HEK293 (cell line): ENCODE measurements at regions not wholly inside any gene's neighbourhood (a gene's known extent, or its start where the extent isn't known, plus 50 kb on each side); places are given as distances from the start of the nearest gene placed in this dataset.

Experiments used
- CTCF ChIA-PET: fragments of 350-600 bp; formaldehyde crosslinking; extraction: SDS; loops from one replicate; lab custom pipeline; 2021; ENCODE audit warnings: antibody characterized with exemption; lab: Yijun Ruan, JAX
- POLR2A ChIA-PET: fragments of 300-600 bp; formaldehyde crosslinking; extraction: SDS; loops from one replicate; lab custom pipeline; 2020; ENCODE audit warnings: antibody characterized with exemption, inconsistent platforms; lab: Yijun Ruan, JAX
- H3K27ac ChIP-seq: fragments of 200-500 bp; sonication (Bioruptor generic); 2 replicates; pipeline ENCODE4 v1.5.1; 2014; ENCODE audit warnings: low read depth, low read length, control low read depth, inconsistent platforms; ENCODE audit errors: extremely low read depth
- H3K36me3 ChIP-seq, 2 experiments: fragments of 200-500 bp in 1 of 2; sonication (Bioruptor generic) in 1 of 2; 1 replicate in 1 of 2; 2 replicates in 1 of 2; pipeline ENCODE4 v1.5.1; 2014 to 2017; ENCODE audit warnings: inconsistent platforms in 2 of 2, low read length in 2 of 2; ENCODE audit not compliant: control insufficient read depth in 2 of 2, insufficient read depth in 1 of 2
- H3K4me1 ChIP-seq: fragments of 200-500 bp; sonication (Bioruptor generic); 2 replicates; pipeline ENCODE4 v1.5.1; 2014; ENCODE audit warnings: mild to moderate bottlenecking, low read length, inconsistent platforms; ENCODE audit not compliant: control insufficient read depth, insufficient read depth
- H3K4me3 ChIP-seq: 2 replicates; pipeline ENCODE4 v1.5.1; 2011; ENCODE audit warnings: low read depth, mild to moderate bottlenecking, control low read depth, low read length, moderate library complexity
- H3K9me3 ChIP-seq: fragments of 200-500 bp; sonication (Bioruptor generic); 2 replicates; pipeline ENCODE4 v1.5.1; 2014; ENCODE audit warnings: low read depth, low read length, inconsistent platforms; ENCODE audit not compliant: control insufficient read depth, insufficient read depth
- AEBP2 ChIP-seq: fragments of 450-650 bp; formaldehyde crosslinking; IDR thresholded peaks from 2 replicates; pipeline ENCODE4 v1.5.1; 2016; ENCODE audit warnings: missing biosample characterization, missing genetic modification characterization, borderline replicate concordance
- GLI2 ChIP-seq: fragments of 450-650 bp; formaldehyde crosslinking; IDR thresholded peaks from 2 replicates; pipeline ENCODE4; 2017; ENCODE audit warnings: missing biosample characterization, missing genetic modification characterization, low read depth, borderline replicate concordance
- HOXA7 ChIP-seq: sonication (generic); formaldehyde crosslinking; IDR thresholded peaks from 2 replicates; pipeline ENCODE4 v1.8.1; 2022; ENCODE audit warnings: missing genetic modification reagents, borderline replicate concordance
- KLF1 ChIP-seq: fragments of 450-650 bp; formaldehyde crosslinking; IDR thresholded peaks from 2 replicates; pipeline ENCODE4 v1.5.1; 2016; ENCODE audit warnings: missing biosample characterization, missing genetic modification characterization
- KLF8 ChIP-seq: fragments of 450-650 bp; formaldehyde crosslinking; IDR thresholded peaks from 2 replicates; pipeline ENCODE4 v1.5.1; 2016; ENCODE audit warnings: missing biosample characterization, missing genetic modification characterization
- PRDM1 ChIP-seq: fragments of 450-650 bp; formaldehyde crosslinking; IDR thresholded peaks from 2 replicates; pipeline ENCODE4; 2016; ENCODE audit warnings: missing biosample characterization, missing genetic modification characterization
- SP2 ChIP-seq: fragments of 450-650 bp; formaldehyde crosslinking; IDR thresholded peaks from 2 replicates; pipeline ENCODE4 v1.5.1; 2016; ENCODE audit warnings: missing biosample characterization, missing genetic modification characterization
- TRIM28 ChIP-seq: IDR thresholded peaks from 2 replicates; pipeline ENCODE4 v1.6.1; 2011; ENCODE audit warnings: low read length, control low read depth, borderline replicate concordance
- ZNF140 ChIP-seq: fragments of 450-650 bp; formaldehyde crosslinking; IDR thresholded peaks from 2 replicates; pipeline ENCODE4 v1.5.1; 2016; ENCODE audit warnings: missing biosample characterization, missing genetic modification characterization
- ZNF214 ChIP-seq: fragments of 450-650 bp; formaldehyde crosslinking; IDR thresholded peaks from 2 replicates; pipeline ENCODE4 v1.5.1; 2017; ENCODE audit warnings: missing biosample characterization, mild to moderate bottlenecking, missing genetic modification characterization, borderline replicate concordance
- ZNF324 ChIP-seq: fragments of 450-650 bp; formaldehyde crosslinking; IDR thresholded peaks from 2 replicates; pipeline ENCODE4 v1.5.1; 2016; ENCODE audit warnings: missing biosample characterization, missing genetic modification characterization
- ZNF350 ChIP-seq: fragments of 450-650 bp; formaldehyde crosslinking; IDR thresholded peaks from 2 replicates; pipeline ENCODE4 v1.5.0; 2017; ENCODE audit warnings: missing biosample characterization, mild to moderate bottlenecking, missing genetic modification characterization
- ZNF585B ChIP-seq: fragments of 450-650 bp; formaldehyde crosslinking; IDR thresholded peaks from 2 replicates; pipeline ENCODE4 v1.5.1; 2016; ENCODE audit warnings: missing biosample characterization, missing genetic modification characterization
- ZNF600 ChIP-seq: fragments of 450-650 bp; formaldehyde crosslinking; IDR thresholded peaks from 2 replicates; pipeline ENCODE4 v1.5.1; 2016; ENCODE audit warnings: missing biosample characterization, missing genetic modification characterization
- ZNF660 ChIP-seq: fragments of 450-650 bp; IDR thresholded peaks from 2 replicates; pipeline ENCODE4 v1.5.1; 2018; ENCODE audit warnings: missing biosample characterization, mild to moderate bottlenecking, missing genetic modification characterization
- ZNF776 ChIP-seq: fragments of 450-650 bp; formaldehyde crosslinking; IDR thresholded peaks from 2 replicates; pipeline ENCODE4 v1.5.0; 2017; ENCODE audit warnings: missing biosample characterization, missing genetic modification characterization, borderline replicate concordance
- ZNF843 ChIP-seq: fragments of 450-650 bp; formaldehyde crosslinking; IDR thresholded peaks from 2 replicates; pipeline ENCODE4 v1.5.1; 2016; ENCODE audit warnings: missing biosample characterization, missing genetic modification characterization
- TF ChIP-seq, protein P1 (sequence below): fragments of 450-650 bp; formaldehyde crosslinking; IDR thresholded peaks from 2 replicates; pipeline ENCODE4 v1.5.1; 2017; ENCODE audit warnings: missing biosample characterization, mild to moderate bottlenecking, missing genetic modification characterization, moderate library complexity

DNA sequence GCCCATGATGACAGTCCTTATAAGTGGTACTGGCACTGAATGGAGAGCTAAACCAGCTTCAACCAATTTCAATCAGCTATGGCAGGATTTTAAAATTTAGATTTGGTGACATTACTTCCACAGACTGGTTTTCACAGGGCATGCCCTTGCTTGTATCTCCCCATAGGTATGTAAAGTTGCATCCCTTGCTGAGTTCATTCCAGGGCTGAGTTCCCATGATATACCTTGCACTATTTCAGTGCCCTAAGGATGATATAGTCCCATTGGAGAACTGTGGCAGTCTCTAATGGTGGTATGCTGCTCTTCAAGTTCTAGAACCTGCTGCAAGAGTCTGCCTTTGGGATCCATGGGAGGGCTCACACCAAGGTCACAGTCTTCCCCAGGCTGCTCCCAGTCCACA is 232.7 kb upstream of the MOCS1 start:
- Histone ChIP-seq H3K9me3 (no peaks in the 10 kb centered on the region), H3K36me3 (no peaks in the 10 kb centered on the region)
- TF ChIP-seq ZNF350 (tag by site-specific recombination) (no peak), PRDM1 (tag by site-specific recombination) (no peak), HOXA7 (CRISPR knock-in tag) (no peak), ZNF600 (tag by site-specific recombination) (no peak), ZNF140 (tag by site-specific recombination) (no peak), ZNF585B (tag by site-specific recombination) (no peak), ZNF660 (no peak)
- TF ChIP-seq, all 188 proteins: peak for 0
- H3K4me3 ChIP-seq, result no peak overlapping the region
- no peak overlapping the region for H3K27ac ChIP-seq
- no peaks in the 10 kb centered on the region for H3K4me1 ChIP-seq
- CTCF ChIA-PET, result no interaction called here
- POLR2A ChIA-PET, result no interaction called here

GRCh38 chr6:40165036-40165709 is 230.9 kb upstream of the MOCS1 start:
- H3K9me3 ChIP-seq, result no peaks in the 10 kb centered on the region
- no peak overlapping the region for H3K4me3 ChIP-seq
- H3K27ac ChIP-seq, result no peak overlapping the region
- POLR2A ChIA-PET, result no interaction called here
- H3K4me1 ChIP-seq, result no peaks in the 10 kb centered on the region
- H3K36me3 ChIP-seq, result no peaks in the 10 kb centered on the region
- TF ChIP-seq KLF1 (tag by site-specific recombination), result no peak
- no peak for TF ChIP-seq KLF8 (tag by site-specific recombination)
- TF ChIP-seq ZNF324 (tag by site-specific recombination), result no peak
- no peak for TF ChIP-seq ZNF843 (tag by site-specific recombination)
- TF ChIP-seq AEBP2 (tag by site-specific recombination), result no peak
- TF ChIP-seq ZNF214 (tag by site-specific recombination), result no peak
- TF ChIP-seq GLI2 (tag by site-specific recombination), result no peak
- TF ChIP-seq, protein P1, sequence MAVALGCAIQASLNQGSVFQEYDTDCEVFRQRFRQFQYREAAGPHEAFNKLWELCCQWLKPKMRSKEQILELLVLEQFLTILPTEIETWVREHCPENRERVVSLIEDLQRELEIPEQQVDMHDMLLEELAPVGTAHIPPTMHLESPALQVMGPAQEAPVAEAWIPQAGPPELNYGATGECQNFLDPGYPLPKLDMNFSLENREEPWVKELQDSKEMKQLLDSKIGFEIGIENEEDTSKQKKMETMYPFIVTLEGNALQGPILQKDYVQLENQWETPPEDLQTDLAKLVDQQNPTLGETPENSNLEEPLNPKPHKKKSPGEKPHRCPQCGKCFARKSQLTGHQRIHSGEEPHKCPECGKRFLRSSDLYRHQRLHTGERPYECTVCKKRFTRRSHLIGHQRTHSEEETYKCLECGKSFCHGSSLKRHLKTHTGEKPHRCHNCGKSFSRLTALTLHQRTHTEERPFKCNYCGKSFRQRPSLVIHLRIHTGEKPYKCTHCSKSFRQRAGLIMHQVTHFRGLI, result no peak
- TF ChIP-seq ZNF776 (tag by site-specific recombination), result no peak
- TF ChIP-seq, all 188 proteins: peak for 0
- CTCF ChIA-PET, result interaction anchor here (0.6 kb wide), 1 partner anchor 164 kb away, joined by 3 read pairs; no protein-coding TSS in a partner anchor

- TF ChIP-seq SP2 (tag by site-specific recombination) (0 out of 2 replicates have a peak, but pooled peaks have one; percentile 6), TRIM28 (no peak)
- H3K27ac ChIP-seq, result no peak overlapping the region
- ChIA-PET CTCF (no interaction called here), POLR2A (no interaction called here)
- H3K4me1 ChIP-seq, result no peaks in the 10 kb centered on the region
- H3K9me3 ChIP-seq, result no peaks in the 10 kb centered on the region
- H3K4me3 ChIP-seq, result no peak overlapping the region
- H3K36me3 ChIP-seq, result no peaks in the 10 kb centered on the region
Measured at GRCh38 chr6:40164345-40164755, 230.1 kb upstream of the MOCS1 start.
